IPS-NIHi11 (cell line): ENCODE measurements at regions not wholly inside any gene's neighbourhood (a gene's known extent, or its start where the extent isn't known, plus 50 kb on each side); places are given as distances from the start of the nearest gene placed in this dataset.

ENCODE experiments used
- DNase-seq: peaks from one replicate; pipeline ENCODE4 v3.0.0; 2012; ENCODE audit warnings: mixed read lengths, low spot score

DNA sequence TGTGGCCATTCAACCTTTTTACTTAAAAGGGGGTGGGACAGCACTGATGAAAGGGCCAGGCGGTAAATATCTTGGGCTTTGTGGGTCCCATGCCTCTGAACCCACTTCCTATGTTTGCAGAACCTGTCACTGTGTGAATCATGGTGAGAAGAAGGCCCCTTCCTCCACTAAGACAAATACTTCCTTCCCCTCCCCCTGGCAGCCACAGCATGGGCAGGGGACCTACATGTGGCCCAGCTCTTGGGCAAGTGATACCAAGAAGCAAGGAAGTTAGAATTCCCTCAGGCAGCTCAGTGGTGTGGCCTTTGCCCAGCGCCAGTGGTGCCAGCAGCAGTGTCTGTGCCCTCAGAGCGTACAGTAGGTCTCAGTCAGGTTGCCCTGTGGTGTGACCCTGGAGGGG lies 168.6 kb downstream of the TRIM33 start:
- DNase-seq = no peak

DNA sequence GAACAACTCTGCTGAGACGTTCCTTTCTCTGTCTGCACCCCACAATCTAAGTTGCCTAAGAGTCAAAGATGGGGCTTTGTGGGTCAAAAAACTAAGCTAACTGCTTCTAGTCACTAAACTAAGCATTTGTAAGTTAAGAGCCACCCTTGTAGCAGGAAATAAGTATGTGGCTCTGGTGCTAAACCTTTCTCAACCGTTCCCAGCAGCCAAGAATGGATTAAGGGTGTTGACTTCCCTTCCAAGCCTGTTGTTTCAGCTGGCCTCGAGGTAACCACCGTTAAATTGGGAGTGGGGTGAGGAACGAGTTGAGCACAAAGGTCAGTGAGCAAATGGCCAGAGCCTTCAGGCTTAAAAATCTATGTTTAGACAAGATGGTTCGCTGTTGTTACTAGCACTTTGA lies 169.1 kb downstream of the TRIM33 start:
- no peak for DNase-seq

DNA sequence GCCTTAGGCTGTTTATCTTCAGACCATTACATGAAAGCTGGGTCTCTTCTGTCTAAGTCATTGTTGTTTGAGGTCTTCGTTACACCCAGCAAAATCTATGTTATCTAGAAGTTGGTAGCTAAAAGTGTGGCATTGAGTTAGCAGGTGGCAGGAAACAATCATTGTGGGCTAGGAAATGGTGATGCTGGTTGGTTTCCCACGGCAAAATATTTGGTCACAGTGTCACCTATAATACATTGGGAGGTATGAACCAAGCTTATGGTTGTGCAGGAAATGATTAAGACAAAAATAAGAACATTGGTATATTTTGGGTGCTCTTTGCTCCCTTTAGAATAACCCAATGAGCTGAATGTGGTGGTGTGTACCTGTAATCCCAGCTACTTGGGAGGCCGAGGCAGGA lies 169.7 kb downstream of the TRIM33 start:
- DNase-seq = no peak

DNA sequence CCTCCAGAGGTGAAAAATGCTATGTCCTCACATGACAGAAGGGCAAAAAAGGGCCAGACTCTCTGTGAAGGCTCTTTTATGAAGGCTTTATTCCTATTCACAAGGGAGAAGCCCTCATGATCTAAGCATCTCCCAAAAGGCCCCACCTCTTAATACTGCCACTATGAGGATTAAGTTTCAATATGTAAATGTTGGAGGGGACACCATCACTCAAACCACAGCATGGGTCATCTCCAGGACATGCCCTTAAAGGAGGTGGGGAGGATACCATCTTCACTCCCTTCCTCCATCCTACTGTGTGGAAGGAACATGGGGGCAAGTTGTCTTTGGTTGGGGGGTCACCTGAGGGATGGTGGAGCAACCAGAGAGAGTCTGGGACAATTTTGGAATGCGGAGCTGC lies 170.1 kb downstream of the TRIM33 start:
- no peak for DNase-seq

GRCh38 chr1:114339379-114339778 lies 171.6 kb downstream of the TRIM33 start:
- DNase-seq = no peak

DNA sequence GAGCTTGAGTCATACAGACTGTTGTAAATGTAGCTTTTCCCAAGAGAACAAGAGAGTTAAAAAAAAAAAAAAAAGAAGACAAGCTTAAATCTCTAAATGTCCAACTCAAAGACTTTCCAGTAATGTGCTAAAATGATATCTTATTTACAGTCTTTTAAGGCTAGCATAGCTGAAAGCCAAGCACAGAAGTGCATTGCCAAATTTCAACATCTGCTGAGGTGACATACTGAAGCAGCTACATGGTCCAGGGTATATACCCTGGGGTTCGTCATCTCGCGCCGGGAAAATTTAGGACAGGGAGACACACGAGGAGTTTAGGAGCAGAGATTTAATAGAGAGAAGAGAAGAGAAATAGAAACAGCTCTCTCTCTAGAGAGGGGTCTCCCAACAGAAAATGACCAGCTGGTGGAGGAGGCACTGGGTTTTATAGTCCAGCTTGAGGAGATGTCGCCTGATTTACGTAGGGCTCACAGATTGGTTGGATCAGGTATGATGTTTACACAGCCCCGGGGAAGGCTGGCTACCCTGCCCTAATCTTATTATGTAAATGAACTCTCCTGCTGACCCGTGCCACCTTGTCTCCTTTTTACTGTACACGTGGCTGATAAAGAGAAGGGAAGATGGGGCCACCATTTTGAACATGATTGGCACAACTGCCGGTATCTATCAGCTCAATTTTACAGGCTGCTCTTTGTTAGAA lies 172.7 kb downstream of the TRIM33 start:
- DNase-seq = no peak

GRCh38 chr1:114337417-114337816 lies 173.6 kb downstream of the TRIM33 start:
- no peak for DNase-seq

DNA sequence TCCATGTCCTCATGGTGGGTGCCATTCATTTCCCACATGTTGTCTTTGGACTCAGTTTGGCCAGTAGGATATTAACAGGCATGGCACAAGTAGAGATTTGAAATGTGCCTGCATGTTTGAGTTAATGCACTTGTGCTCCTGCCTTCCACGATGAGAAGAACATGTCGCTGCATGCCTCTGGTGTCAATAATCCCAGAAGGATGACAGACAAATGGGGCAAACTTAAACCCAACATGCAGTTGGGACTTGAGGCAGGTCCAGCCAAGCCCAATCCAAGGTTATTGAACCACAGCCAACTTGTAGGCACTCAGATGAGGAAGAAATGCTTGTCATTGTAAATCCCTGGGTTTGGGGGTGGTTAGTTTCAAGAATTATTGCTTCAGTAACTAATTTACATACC lies 174.6 kb downstream of the TRIM33 start:
- DNase-seq = no peak

DNA sequence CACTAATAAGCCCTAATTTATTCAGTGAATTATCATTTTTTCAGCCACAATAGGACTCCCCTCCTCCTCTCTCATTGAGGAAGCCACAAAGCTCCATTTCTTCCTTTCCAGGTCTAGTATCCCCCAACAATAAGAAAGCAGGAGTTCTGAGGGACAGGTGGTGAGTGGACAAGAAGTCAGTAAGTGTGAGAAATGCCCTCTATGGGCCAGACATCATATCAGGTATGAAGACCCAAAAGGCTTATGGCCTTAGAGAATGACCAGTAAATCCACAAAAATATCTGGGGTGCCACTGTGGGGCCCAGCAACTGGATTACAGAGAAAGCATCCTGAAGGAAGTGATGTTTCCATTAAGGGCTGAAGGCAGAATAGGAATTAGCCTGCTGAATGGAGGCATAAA lies 175.7 kb downstream of the TRIM33 start:
- DNase-seq = no peak

GRCh38 chr1:114334297-114334696 lies 176.7 kb downstream of the TRIM33 start:
- DNase-seq = no peak

- DNase-seq = no peak
Observed at GRCh38 chr1:114333690-114334089, 177.3 kb downstream of the TRIM33 start.

GRCh38 chr1:114331936-114332335 lies 178.3 kb upstream of the SYT6 start:
- no peak for DNase-seq

GRCh38 chr1:114330451-114330983 lies 176.8 kb upstream of the SYT6 start:
- no peak for DNase-seq

DNA sequence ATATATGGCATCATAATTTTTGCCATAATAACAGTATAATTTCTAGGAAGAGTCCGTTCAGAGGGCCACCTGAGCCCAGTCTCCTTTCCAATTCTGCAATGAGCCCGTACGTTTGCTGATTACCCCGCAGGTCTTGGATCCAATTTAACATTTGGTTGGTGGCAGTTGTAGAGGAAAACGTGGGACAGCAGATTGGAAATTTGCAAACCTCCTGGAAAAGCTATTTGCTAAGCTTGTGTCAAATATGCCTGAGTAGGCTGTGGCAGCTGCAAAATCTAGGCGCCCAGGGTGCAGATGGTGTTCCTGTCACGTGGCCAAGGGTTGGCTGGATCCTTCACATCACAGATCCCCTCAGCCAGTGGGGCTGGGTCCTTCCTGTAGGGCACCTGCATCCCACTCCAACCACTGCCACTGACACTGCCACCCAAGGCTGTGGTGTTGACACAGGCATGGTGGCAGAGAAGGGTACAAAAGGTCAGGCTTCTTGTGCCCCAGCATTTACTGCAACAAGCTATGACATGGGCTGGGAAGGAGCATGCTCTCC lies 174.8 kb upstream of the SYT6 start:
- DNase-seq = no peak

GRCh38 chr1:114324662-114324965 lies 170.9 kb upstream of the SYT6 start:
- DNase-seq = no peak

DNA sequence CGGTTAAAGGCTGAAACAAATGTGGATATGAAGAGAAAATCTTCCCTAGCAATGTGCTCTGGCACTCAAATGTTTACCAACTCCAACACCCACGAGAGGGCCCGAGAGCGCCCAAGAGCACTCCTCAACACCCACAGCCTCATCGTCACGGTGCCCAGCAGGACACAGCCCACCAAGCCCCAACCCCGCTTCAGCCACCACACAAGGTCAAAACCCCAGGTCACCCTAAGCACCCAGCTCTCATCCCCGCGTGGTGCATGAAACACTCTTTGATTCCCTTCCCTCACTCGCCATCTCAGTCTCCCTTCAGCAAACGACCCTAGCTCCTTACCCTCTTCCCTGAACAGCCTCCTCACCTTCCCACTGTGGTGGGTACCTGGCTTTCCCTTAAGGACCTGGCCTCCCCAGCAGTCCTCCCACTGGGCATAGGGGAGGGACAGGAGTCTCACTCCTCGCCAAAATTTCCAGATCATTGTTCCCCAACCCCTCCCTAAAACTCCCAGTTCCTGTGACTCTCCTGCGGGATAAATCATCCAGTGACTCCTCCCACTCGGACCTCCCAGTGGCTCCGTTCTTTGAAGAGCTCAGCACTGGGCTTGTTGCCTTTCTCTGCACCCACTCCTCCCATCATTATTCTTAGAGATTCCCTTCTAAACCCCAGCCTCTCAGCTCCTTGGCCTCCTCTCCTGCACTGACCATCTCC lies 170.4 kb upstream of the SYT6 start:
- no peak for DNase-seq

DNA sequence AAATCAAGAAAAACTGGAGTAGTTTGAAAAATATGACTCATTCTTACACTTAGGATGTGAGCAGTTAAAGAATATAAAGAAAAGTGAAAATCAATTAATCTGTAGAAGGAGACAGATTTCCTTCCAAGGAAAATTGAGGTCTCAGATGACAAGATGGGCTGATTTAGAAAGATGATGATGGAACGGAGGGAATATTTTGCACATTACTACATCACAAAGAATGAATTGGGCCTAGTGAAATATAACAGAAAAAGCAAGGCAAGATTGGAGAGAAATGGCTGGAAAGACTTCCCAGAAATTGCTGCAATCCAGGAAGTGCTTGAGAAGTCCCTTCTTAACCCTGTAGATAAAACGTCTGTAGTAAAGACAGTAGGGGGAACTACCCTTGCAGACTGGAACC lies 169.1 kb upstream of the SYT6 start:
- no peak for DNase-seq

GRCh38 chr1:114322207-114322606 lies 168.5 kb upstream of the SYT6 start:
- no peak for DNase-seq

GRCh38 chr1:114320586-114320985 lies 166.9 kb upstream of the SYT6 start:
- no peak for DNase-seq

GRCh38 chr1:114319418-114319817 lies 165.7 kb upstream of the SYT6 start:
- DNase-seq = no peak

DNA sequence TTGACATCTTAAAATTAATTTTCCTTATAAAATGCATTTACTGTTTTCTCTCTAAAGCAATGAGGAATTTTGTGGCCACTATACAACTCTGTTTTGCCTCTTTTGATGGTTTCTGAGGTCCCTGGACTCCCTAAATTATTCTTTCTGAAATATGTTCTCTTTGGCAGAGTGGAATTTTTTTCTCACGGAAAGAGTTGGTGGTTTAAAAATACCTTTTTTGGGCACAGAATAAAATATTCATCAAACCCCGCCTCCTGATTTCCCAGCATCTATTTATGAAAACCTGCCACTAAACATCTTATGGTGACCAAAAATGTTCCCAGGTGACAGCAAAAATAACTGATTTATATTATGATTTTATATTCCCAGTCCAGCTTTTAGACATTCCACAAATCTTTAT lies 165.3 kb upstream of the SYT6 start:
- no peak for DNase-seq

- no peak for DNase-seq
Observed at GRCh38 chr1:114316204-114316603, 162.5 kb upstream of the SYT6 start.

DNA sequence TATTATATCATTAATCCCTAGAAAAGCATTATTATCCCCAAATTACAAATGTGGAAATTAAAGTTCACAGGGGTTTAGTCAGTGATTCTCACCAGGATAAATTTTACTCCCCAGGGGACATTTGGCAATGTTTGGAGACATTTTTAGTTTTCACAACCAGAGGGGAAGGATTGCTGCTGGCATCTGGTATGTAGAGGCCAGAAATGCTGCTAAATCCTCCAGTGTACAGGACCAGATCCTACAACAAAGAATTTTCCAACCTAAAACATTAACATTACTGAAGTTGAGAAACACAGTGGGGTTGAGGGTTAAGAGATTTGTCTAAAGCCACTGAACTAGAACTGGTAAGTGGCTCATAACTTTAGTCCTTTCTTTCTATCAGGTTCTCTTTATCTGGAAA lies 162.0 kb upstream of the SYT6 start:
- DNase-seq = no peak

GRCh38 chr1:114314576-114314975 lies 160.9 kb upstream of the SYT6 start:
- no peak for DNase-seq
